Right renal pelvis (tissue), 4 donors: ENCODE measurements at regions not wholly inside any gene's neighbourhood (a gene's known extent, or its start where the extent isn't known, plus 50 kb on each side); places are given as distances from the start of the nearest gene placed in this dataset.

ENCODE experiments used
- DNase-seq, 4 donors: peaks; one replicate each; pipeline ENCODE4 v3.0.0-alpha.2; 2013; ENCODE audit warnings: low read depth in 4 of 4, low spot score in 3 of 4, missing footprints in 1 of 4

GRCh38 chr3:177524742-177525141, 327.5 kb upstream of the TBL1XR1 start:
- DNase-seq: no peak

- no peak for DNase-seq
These were observed 328.1 kb upstream of the TBL1XR1 start for GRCh38 chr3:177525414-177525813.

GRCh38 chr3:177525987-177526712, 328.9 kb upstream of the TBL1XR1 start:
- no peak for DNase-seq

- no peak for DNase-seq
These were observed 329.9 kb upstream of the TBL1XR1 start for GRCh38 chr3:177527182-177527581.

GRCh38 chr3:177528306-177529070, 331.2 kb upstream of the TBL1XR1 start:
- DNase-seq: no peak

- DNase-seq: no peak
These were observed 331.8 kb upstream of the TBL1XR1 start for GRCh38 chr3:177529071-177529550.

GRCh38 chr3:177529716-177530335, 332.5 kb upstream of the TBL1XR1 start:
- no peak for DNase-seq

- DNase-seq: no peak
These were observed 333.6 kb upstream of the TBL1XR1 start for GRCh38 chr3:177530908-177531307.

- no peak for DNase-seq
These were observed 339.6 kb upstream of the TBL1XR1 start for GRCh38 chr3:177536873-177537272.

- no peak for DNase-seq
These were observed 340.3 kb upstream of the TBL1XR1 start for GRCh38 chr3:177537612-177538011.

- DNase-seq: no peak
These were observed 340.9 kb upstream of the TBL1XR1 start for GRCh38 chr3:177538048-177538749.

- DNase-seq: no peak
These were observed 341.8 kb upstream of the TBL1XR1 start for GRCh38 chr3:177538750-177539730.

GRCh38 chr3:177541541-177541940, 344.3 kb upstream of the TBL1XR1 start:
- no peak for DNase-seq

- no peak for DNase-seq
These were observed 348.7 kb upstream of the TBL1XR1 start for GRCh38 chr3:177545964-177546363.

GRCh38 chr3:177547711-177548350, 350.5 kb upstream of the TBL1XR1 start:
- no peak for DNase-seq

GRCh38 chr3:177550667-177551066, 353.4 kb upstream of the TBL1XR1 start:
- no peak for DNase-seq

- no peak for DNase-seq
These were observed 354.2 kb upstream of the TBL1XR1 start for GRCh38 chr3:177551431-177551836.

GRCh38 chr3:177552051-177552450, 354.8 kb upstream of the TBL1XR1 start:
- DNase-seq: no peak

GRCh38 chr3:177553012-177553411, 355.7 kb upstream of the TBL1XR1 start:
- DNase-seq: no peak
